ENCODE measurements at regions not wholly inside any gene's neighbourhood (a gene's known extent, or its start where the extent isn't known, plus 50 kb on each side); places are given as distances from the start of the nearest gene placed in this dataset.

DNA sequence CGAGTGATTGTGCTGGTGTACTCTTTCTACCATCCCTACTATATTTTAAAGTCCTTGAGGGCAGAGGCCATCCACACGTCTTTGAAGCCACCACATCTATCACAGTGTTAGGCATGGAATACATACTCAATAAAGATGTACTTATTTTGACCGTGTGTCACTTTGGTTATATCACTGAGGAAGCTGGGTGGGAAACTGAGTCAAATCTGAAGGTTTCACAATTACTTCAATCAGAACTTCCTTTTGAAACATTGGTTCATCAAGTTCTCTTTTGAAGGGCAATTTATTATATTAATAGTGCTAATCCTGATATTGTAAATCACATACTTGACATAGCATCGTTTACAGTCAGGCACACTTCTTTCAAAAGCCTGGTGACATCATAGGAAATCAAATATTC lies 53.3 kb upstream of the ATP1B1 start:
- TF ChIP-seq CTCF (optimal IDR thresholded peaks at IDR 0.05 in 1 of 3, IDR thresholded peaks at IDR 0.05 in 1 of 3, conservative IDR thresholded peaks at IDR 0.05 in 1 of 3; ENCODE audit: extremely low read depth in 1 of 3, insufficient read depth in 2 of 3, low read length in 3 of 3) (no peak), EZH2 (IDR thresholded peaks at IDR 0.05; ENCODE audit: low read length) (no peak)
- H4K20me1 ChIP-seq (ENCODE audit: control insufficient read depth, extremely low read depth, insufficient read depth, low read length): no peaks in the 10 kb centered on the region

More for the DNA sequence above, 53.3 kb upstream of the ATP1B1 start:
- Histone ChIP-seq H3K27ac (ENCODE audit: control insufficient read depth, insufficient read depth, low read length) (no peak overlapping the region), H3K79me2 (ENCODE audit: control insufficient read depth, insufficient read depth, low read length) (no peaks in the 10 kb centered on the region), H2AFZ (ENCODE audit: control insufficient read depth, low read length) (no peak overlapping the region), H3K36me3 (ENCODE audit: control insufficient read depth in 2 of 2, extremely low read depth in 1 of 2, insufficient read depth in 2 of 2, low read length in 2 of 2) (no peaks in the 10 kb centered on the region), H3K9me1 (ENCODE audit: control insufficient read depth, extremely low read depth, insufficient read depth, low read length) (no peaks in the 10 kb centered on the region), H3K27me3 (ENCODE audit: control insufficient read depth, extremely low read depth, insufficient read depth, low read length) (no peaks in the 10 kb centered on the region), H3K9ac (ENCODE audit: control insufficient read depth, extremely low read depth, insufficient read depth, low read length) (no peak overlapping the region), H3K4me3 (ENCODE audit: control insufficient read depth in 2 of 3, extremely low read depth in 1 of 3, insufficient read depth in 2 of 3, low read depth in 1 of 3, low read length in 3 of 3) (no peak overlapping the region), H3K4me1 (ENCODE audit: control insufficient read depth, extremely low read depth, insufficient read depth, low read length) (no peaks in the 10 kb centered on the region), H3K4me2 (ENCODE audit: control insufficient read depth, extremely low read depth, insufficient read depth, low read depth, low read length) (no peak overlapping the region), H3K9me3 (ENCODE audit: control insufficient read depth, low read depth, low read length) (no peaks in the 10 kb centered on the region)
- dilution Hi-C loops (cut with MboI; ENCODE audit: extremely low pct_ligation_motif_present, low sequenced_read_pairs): no loop called here
- FAIRE-seq (no peak), DNase-seq (ENCODE audit: low read depth, low spot score) (no peak)

Measured in keratinocyte (primary cell).